ENCODE measurements at regions not wholly inside any gene's neighbourhood (a gene's known extent, or its start where the extent isn't known, plus 50 kb on each side); places are given as distances from the start of the nearest gene placed in this dataset.
A peak's percentile ranks its signal among the peaks of the same experiment; 100 is the strongest.

GRCh38 chr22:27581236-27581635 lies 220.3 kb downstream of the MN1 start:
- no peak overlapping the region for H3K4me3 ChIP-seq
- H3K4me1 ChIP-seq, result peaks cover 0 to 4% of the 10 kb centered on the region in 2 donors
- no peak for ATAC-seq
- H3K27ac ChIP-seq, result no peak overlapping the region
- TF ChIP-seq POLR2A (IDR thresholded peaks at IDR 0.05), result no peak
- no peak for TF ChIP-seq CTCF (IDR thresholded peaks at IDR 0.05 in 4 of 5, conservative IDR thresholded peaks at IDR 0.05 in 1 of 5)
- intact Hi-C loops (cut with DNase I; ENCODE audit: low total_unique reads) (no loop called here), in situ Hi-C loops (cut with MboI; ENCODE audit: low sequenced_read_pairs in 4 of 4) (no loop called here)
- no peaks in the 10 kb centered on the region for H3K27me3 ChIP-seq
- no peaks in the 10 kb centered on the region for H3K36me3 ChIP-seq
- DNase-seq, result no peak
- H3K9me3 ChIP-seq, result no peaks in the 10 kb centered on the region

- DNase-seq (peak; percentile 59 to 68), ATAC-seq (peak; percentile 71 to 85)
- intact Hi-C loops (cut with DNase I; ENCODE audit: low total_unique reads) (no loop called here), in situ Hi-C loops (cut with MboI; ENCODE audit: low sequenced_read_pairs in 4 of 4) (no loop called here)
- H3K27ac ChIP-seq, result peak overlapping the region in 2 of 4 donors; percentile 27 to 61
- H3K4me1 ChIP-seq, result peaks cover 0 to 4% of the 10 kb centered on the region in 2 donors
- no peaks in the 10 kb centered on the region for H3K9me3 ChIP-seq
- H3K4me3 ChIP-seq, result no peak overlapping the region
- H3K36me3 ChIP-seq, result no peaks in the 10 kb centered on the region
- TF ChIP-seq CTCF (IDR thresholded peaks at IDR 0.05 in 4 of 5, conservative IDR thresholded peaks at IDR 0.05 in 1 of 5) (no peak), POLR2A (IDR thresholded peaks at IDR 0.05) (no peak)
- H3K27me3 ChIP-seq, result no peaks in the 10 kb centered on the region
Observed at GRCh38 chr22:27581688-27582087, 219.9 kb downstream of the MN1 start.

- ATAC-seq, result no peak
- Histone ChIP-seq H3K9me3 (no peaks in the 10 kb centered on the region), H3K4me3 (no peak overlapping the region), H3K27ac (no peak overlapping the region), H3K36me3 (no peaks in the 10 kb centered on the region), H3K27me3 (no peaks in the 10 kb centered on the region), H3K4me1 (peaks cover 0 to 4% of the 10 kb centered on the region in 2 donors)
- intact Hi-C loops (cut with DNase I; ENCODE audit: low total_unique reads), result no loop called here
- DNase-seq, result no peak
- TF ChIP-seq CTCF (IDR thresholded peaks at IDR 0.05 in 4 of 5, conservative IDR thresholded peaks at IDR 0.05 in 1 of 5) (no peak), POLR2A (IDR thresholded peaks at IDR 0.05) (no peak)
- in situ Hi-C loops (cut with MboI; ENCODE audit: low sequenced_read_pairs in 4 of 4), result no loop called here
Observed at GRCh38 chr22:27583856-27584255, 217.7 kb downstream of the MN1 start.

- TF ChIP-seq CTCF (IDR thresholded peaks at IDR 0.05 in 4 of 5, conservative IDR thresholded peaks at IDR 0.05 in 1 of 5), result no peak
- TF ChIP-seq POLR2A (IDR thresholded peaks at IDR 0.05), result no peak
- intact Hi-C loops (cut with DNase I; ENCODE audit: low total_unique reads), result no loop called here
- no peaks in the 10 kb centered on the region for H3K27me3 ChIP-seq
- no peak overlapping the region for H3K27ac ChIP-seq
- H3K36me3 ChIP-seq, result no peaks in the 10 kb centered on the region
- no peak overlapping the region for H3K4me3 ChIP-seq
- in situ Hi-C loops (cut with MboI; ENCODE audit: low sequenced_read_pairs in 4 of 4), result no loop called here
- DNase-seq (no peak), ATAC-seq (no peak)
- H3K4me1 ChIP-seq, result peaks cover 0 to 4% of the 10 kb centered on the region in 2 donors
- no peaks in the 10 kb centered on the region for H3K9me3 ChIP-seq
Observed at GRCh38 chr22:27585141-27585540, 216.4 kb downstream of the MN1 start.

GRCh38 chr22:27588268-27588667 lies 213.3 kb downstream of the MN1 start:
- no peaks in the 10 kb centered on the region for H3K27me3 ChIP-seq
- H3K4me3 ChIP-seq, result no peak overlapping the region
- in situ Hi-C loops (cut with MboI; ENCODE audit: low sequenced_read_pairs in 4 of 4), result no loop called here
- no peak for DNase-seq
- TF ChIP-seq CTCF (IDR thresholded peaks at IDR 0.05 in 4 of 5, conservative IDR thresholded peaks at IDR 0.05 in 1 of 5) (no peak), POLR2A (IDR thresholded peaks at IDR 0.05) (no peak)
- intact Hi-C loops (cut with DNase I; ENCODE audit: low total_unique reads), result no loop called here
- ATAC-seq, result no peak
- H3K9me3 ChIP-seq, result no peaks in the 10 kb centered on the region
- H3K4me1 ChIP-seq, result no peaks in the 10 kb centered on the region
- no peaks in the 10 kb centered on the region for H3K36me3 ChIP-seq
- H3K27ac ChIP-seq, result no peak overlapping the region

All from gastrocnemius medialis (tissue), 4 donors.